Embryonic facial prominence (tissue), 1 donor: ENCODE measurements at regions not wholly inside any gene's neighbourhood (a gene's known extent, or its start where the extent isn't known, plus 50 kb on each side); places are given as distances from the start of the nearest gene placed in this dataset.

ENCODE experiments used
- DNase-seq: peaks from one replicate; pipeline ENCODE4 v3.0.0-alpha.2; 2016; ENCODE audit errors: extremely low spot score

GRCh38 chr6:12221856-12222255 is 68.3 kb upstream of the EDN1 start:
- DNase-seq, result no peak

GRCh38 chr6:12222405-12223366 is 67.5 kb upstream of the EDN1 start:
- DNase-seq, result no peak

GRCh38 chr6:12223383-12223782 is 66.8 kb upstream of the EDN1 start:
- no peak for DNase-seq

- no peak for DNase-seq
These were observed 65.9 kb upstream of the EDN1 start for GRCh38 chr6:12224251-12224650.

GRCh38 chr6:12228447-12229146 is 61.6 kb upstream of the EDN1 start:
- DNase-seq, result no peak

GRCh38 chr6:12229332-12229731 is 60.8 kb upstream of the EDN1 start:
- no peak for DNase-seq

GRCh38 chr6:12230523-12230922 is 59.6 kb upstream of the EDN1 start:
- no peak for DNase-seq

GRCh38 chr6:12232339-12232738 is 57.8 kb upstream of the EDN1 start:
- no peak for DNase-seq

GRCh38 chr6:12232821-12233220 is 57.3 kb upstream of the EDN1 start:
- DNase-seq, result no peak

GRCh38 chr6:12233693-12234571 is 56.2 kb upstream of the EDN1 start:
- DNase-seq, result peak; percentile 58

- DNase-seq, result no peak
These were observed 54.8 kb upstream of the EDN1 start for GRCh38 chr6:12235341-12235740.

GRCh38 chr6:12238219-12238618 is 51.9 kb upstream of the EDN1 start:
- DNase-seq, result no peak
